Neuronal stem cell (in vitro differentiated cells): ENCODE measurements at regions not wholly inside any gene's neighbourhood (a gene's known extent, or its start where the extent isn't known, plus 50 kb on each side); places are given as distances from the start of the nearest gene placed in this dataset.
A peak's percentile ranks its signal among the peaks of the same experiment; 100 is the strongest.

Experiments used
- DNase-seq: peaks from one replicate; pipeline ENCODE4 v3.0.0-alpha.2; 2013; ENCODE audit warnings: low spot score
- H2AFZ ChIP-seq: one replicate; pipeline ENCODE4 v1.6.1; 2013; ENCODE audit warnings: mild to moderate bottlenecking, low read length, inconsistent platforms
- H2AK5ac ChIP-seq: 2 replicates; pipeline ENCODE4 v1.6.1; 2013; ENCODE audit warnings: low read depth, mild to moderate bottlenecking, inconsistent platforms, low read length, moderate library complexity, mixed read lengths
- H2BK120ac ChIP-seq: 2 replicates; pipeline ENCODE4 v1.6.1; 2013; ENCODE audit warnings: low read depth, mild to moderate bottlenecking, inconsistent platforms, low read length, moderate library complexity, mixed read lengths
- H2BK12ac ChIP-seq: one replicate; pipeline ENCODE4 v1.6.1; 2013; ENCODE audit warnings: low read length, inconsistent platforms
- H2BK15ac ChIP-seq: 2 replicates; pipeline ENCODE4 v1.6.1; 2013; ENCODE audit warnings: mild to moderate bottlenecking, low read length, inconsistent platforms, mixed read lengths
- H2BK5ac ChIP-seq: one replicate; pipeline ENCODE4 v1.6.1; 2013; ENCODE audit warnings: inconsistent platforms, mild to moderate bottlenecking, low read length, moderate library complexity
- H3K14ac ChIP-seq: one replicate; pipeline ENCODE4 v1.6.1; 2013; ENCODE audit warnings: low read length, inconsistent platforms
- H3K18ac ChIP-seq: 2 replicates; pipeline ENCODE4 v1.6.1; 2013; ENCODE audit warnings: low read length, inconsistent platforms
- H3K23ac ChIP-seq: 2 replicates; pipeline ENCODE4 v1.6.1; 2013; ENCODE audit warnings: low read depth, mild to moderate bottlenecking, mixed read lengths, low read length, inconsistent platforms; ENCODE audit not compliant: poor library complexity
- H3K27ac ChIP-seq: replicated peaks from 3 replicates; pipeline ENCODE4 v1.5.1; 2013; ENCODE audit warnings: low read length, inconsistent platforms
- H3K27me3 ChIP-seq, 3 experiments: 2 replicates each; pipeline ENCODE4 v1.6.1; 2013; ENCODE audit warnings: low read length in 3 of 3, mild to moderate bottlenecking in 2 of 3, inconsistent platforms in 1 of 3, low read depth in 1 of 3, mixed read lengths in 1 of 3, moderate library complexity in 1 of 3; ENCODE audit not compliant: control insufficient read depth in 3 of 3, insufficient read depth in 3 of 3
- H3K36me3 ChIP-seq, 2 donors: replicated peaks in 1 of 2; 2 replicates each; pipeline ENCODE4 v1.6.1; 2013; ENCODE audit warnings: low read length in 2 of 2; ENCODE audit not compliant: control insufficient read depth in 2 of 2, insufficient read depth in 2 of 2
- H3K4ac ChIP-seq: 2 replicates; pipeline ENCODE4 v1.6.1; 2013; ENCODE audit warnings: inconsistent platforms, mild to moderate bottlenecking, low read length, moderate library complexity
- H3K4me1 ChIP-seq, 2 donors: 1 replicate in 1 of 2; 2 replicates in 1 of 2; pipeline ENCODE4 v1.6.1; 2013; ENCODE audit warnings: low read length in 2 of 2, low read depth in 1 of 2; ENCODE audit not compliant: control insufficient read depth in 2 of 2, insufficient read depth in 1 of 2
- H3K4me2 ChIP-seq: one replicate; pipeline ENCODE4 v1.6.1; 2013; ENCODE audit warnings: mild to moderate bottlenecking, low read length, inconsistent platforms; ENCODE audit not compliant: insufficient read depth, poor library complexity, severe bottlenecking
- H3K4me3 ChIP-seq, 2 donors: 2 replicates each; pipeline ENCODE4 v1.5.1; 2013; ENCODE audit warnings: low read length in 2 of 2, mild to moderate bottlenecking in 2 of 2, inconsistent platforms in 1 of 2, moderate library complexity in 1 of 2
- H3K79me1 ChIP-seq: one replicate; pipeline ENCODE4 v1.6.1; 2013; ENCODE audit warnings: low read depth, mild to moderate bottlenecking, inconsistent platforms, low read length, moderate library complexity
- H3K9ac ChIP-seq: one replicate; pipeline ENCODE4 v1.6.1; 2013; ENCODE audit warnings: mild to moderate bottlenecking, low read depth, low read length, inconsistent platforms; ENCODE audit not compliant: poor library complexity
- H3K9me3 ChIP-seq, 2 donors: replicated peaks in 1 of 2; 2 replicates each; pipeline versions ENCODE3 to v1.6.1; 2013; ENCODE audit warnings: low read length in 2 of 2, mild to moderate bottlenecking in 2 of 2, inconsistent platforms in 1 of 2, low read depth in 1 of 2, mixed read lengths in 1 of 2, moderate library complexity in 1 of 2; ENCODE audit not compliant: control insufficient read depth in 2 of 2, insufficient read depth in 1 of 2
- H4K8ac ChIP-seq: one replicate; pipeline ENCODE4 v1.6.1; 2013; ENCODE audit warnings: low read depth, mild to moderate bottlenecking, inconsistent platforms, low read length, moderate library complexity
- H4K91ac ChIP-seq: one replicate; pipeline ENCODE4 v1.6.1; 2013; ENCODE audit warnings: low read length, low read depth, mild to moderate bottlenecking, inconsistent platforms; ENCODE audit not compliant: poor library complexity
- WGBS, 2 donors: extraction: QIAGEN DNeasy Blood & Tissue Kit; methylation state at CpG; one replicate each; pipeline ENCODE4 v1.1.7; 2013; ENCODE audit warnings: missing lambda C conversion rate in 2 of 2, mixed read lengths in 1 of 2; ENCODE audit not compliant: insufficient read length in 2 of 2, insufficient replicate concordance in 1 of 2; ENCODE audit errors: extremely low coverage in 2 of 2; 5-methylcytosine and 5-hydroxymethylcytosine counted together

DNA sequence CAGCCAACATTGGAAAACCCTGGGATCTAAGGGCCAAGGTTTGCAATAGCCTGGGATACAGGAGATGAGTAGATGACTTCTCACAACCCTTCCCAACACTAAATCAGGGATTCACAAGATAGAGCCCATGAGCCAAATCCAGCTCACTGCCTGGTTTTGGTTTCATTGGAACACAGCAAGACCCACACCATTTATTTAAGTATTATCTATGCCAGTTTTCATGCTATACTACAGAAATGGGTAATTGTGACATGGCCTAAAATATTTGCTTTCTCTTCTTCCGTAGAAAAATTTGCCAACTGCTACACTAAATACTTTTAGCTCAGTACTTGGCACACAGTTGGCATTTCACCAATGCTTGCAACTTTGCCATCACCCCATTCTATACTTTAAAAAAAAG lies 132.0 kb upstream of the LMCD1 start:
- no peak overlapping the region for H3K4ac ChIP-seq
- H3K14ac ChIP-seq = no peak overlapping the region
- no peak overlapping the region for H4K8ac ChIP-seq
- no peak overlapping the region for H3K27ac ChIP-seq
- H4K91ac ChIP-seq = no peak overlapping the region
- H3K4me1 ChIP-seq = no peaks in the 10 kb centered on the region
- no peak overlapping the region for H3K4me2 ChIP-seq
- no peak for DNase-seq
- no peak overlapping the region for H2AFZ ChIP-seq
- H2BK5ac ChIP-seq = no peak overlapping the region
- no CpG with 5 or more reads among the region's 1 CpG for WGBS, 2 donors
- no peak overlapping the region for H2AK5ac ChIP-seq
- H3K36me3 ChIP-seq = no peaks in the 10 kb centered on the region
- H3K18ac ChIP-seq = no peak overlapping the region
- H3K27me3 ChIP-seq = no peaks in the 10 kb centered on the region
- no peaks in the 10 kb centered on the region for H3K9me3 ChIP-seq
- no peak overlapping the region for H3K9ac ChIP-seq
- H2BK15ac ChIP-seq = no peak overlapping the region
- no peak overlapping the region for H3K4me3 ChIP-seq
- H3K23ac ChIP-seq = no peak overlapping the region
- no peaks in the 10 kb centered on the region for H3K79me1 ChIP-seq
- no peak overlapping the region for H2BK120ac ChIP-seq
- no peak overlapping the region for H2BK12ac ChIP-seq

DNA sequence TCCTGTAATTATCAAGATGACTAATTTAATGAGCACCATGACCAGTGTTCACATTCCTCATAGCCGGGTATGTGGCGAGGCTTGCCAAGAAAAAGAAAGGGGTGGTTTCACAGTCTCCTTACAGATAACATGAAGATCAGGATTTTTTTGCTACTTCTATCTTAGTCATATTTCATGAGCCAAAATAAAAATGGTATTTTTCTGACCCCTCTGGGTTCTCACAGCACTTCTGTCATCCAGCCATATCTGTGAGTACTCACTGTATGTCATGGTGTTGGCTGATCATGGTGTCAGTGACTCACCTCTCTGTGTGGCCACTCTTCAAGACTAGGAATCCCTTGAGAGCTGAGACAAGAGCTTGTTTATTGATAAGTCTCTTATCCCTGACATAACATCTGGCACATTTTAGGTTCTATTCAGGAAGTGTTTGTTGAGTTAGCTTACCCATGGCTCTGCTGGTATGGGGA lies 130.5 kb upstream of the LMCD1 start:
- H3K9me3 ChIP-seq = no peaks in the 10 kb centered on the region

GRCh38 chr3:8371960-8372463 lies 129.6 kb upstream of the LMCD1 start:
- Histone ChIP-seq H3K27me3 (no peaks in the 10 kb centered on the region), H2BK15ac (no peak overlapping the region)
- no CpG with 5 or more reads among the region's 7 CpGs for whole genome bisulfite sequencing, 2 donors

More for the DNA sequence above, 130.5 kb upstream of the LMCD1 start:
- H3K4me1 ChIP-seq = no peaks in the 10 kb centered on the region
- no peak overlapping the region for H3K4me3 ChIP-seq
- H3K36me3 ChIP-seq = no peaks in the 10 kb centered on the region
- H3K4ac ChIP-seq = no peak overlapping the region
- no peak overlapping the region for H3K23ac ChIP-seq
- no peak overlapping the region for H2BK5ac ChIP-seq
- H2BK12ac ChIP-seq = no peak overlapping the region
- no peak overlapping the region for H3K4me2 ChIP-seq
- no peak overlapping the region for H2BK120ac ChIP-seq
- H2AFZ ChIP-seq = no peak overlapping the region
- H4K8ac ChIP-seq = no peak overlapping the region
- H3K14ac ChIP-seq = no peak overlapping the region
- no peak overlapping the region for H4K91ac ChIP-seq
- no CpG with 5 or more reads among the region's 2 CpGs for WGBS, 2 donors
- DNase-seq = no peak
- H3K79me1 ChIP-seq = no peaks in the 10 kb centered on the region
- H2BK15ac ChIP-seq = no peak overlapping the region
- no peak overlapping the region for H3K9ac ChIP-seq
- no peak overlapping the region for H3K18ac ChIP-seq
- H3K27ac ChIP-seq = no peak overlapping the region
- no peak overlapping the region for H2AK5ac ChIP-seq
- no peaks in the 10 kb centered on the region for H3K27me3 ChIP-seq

DNA sequence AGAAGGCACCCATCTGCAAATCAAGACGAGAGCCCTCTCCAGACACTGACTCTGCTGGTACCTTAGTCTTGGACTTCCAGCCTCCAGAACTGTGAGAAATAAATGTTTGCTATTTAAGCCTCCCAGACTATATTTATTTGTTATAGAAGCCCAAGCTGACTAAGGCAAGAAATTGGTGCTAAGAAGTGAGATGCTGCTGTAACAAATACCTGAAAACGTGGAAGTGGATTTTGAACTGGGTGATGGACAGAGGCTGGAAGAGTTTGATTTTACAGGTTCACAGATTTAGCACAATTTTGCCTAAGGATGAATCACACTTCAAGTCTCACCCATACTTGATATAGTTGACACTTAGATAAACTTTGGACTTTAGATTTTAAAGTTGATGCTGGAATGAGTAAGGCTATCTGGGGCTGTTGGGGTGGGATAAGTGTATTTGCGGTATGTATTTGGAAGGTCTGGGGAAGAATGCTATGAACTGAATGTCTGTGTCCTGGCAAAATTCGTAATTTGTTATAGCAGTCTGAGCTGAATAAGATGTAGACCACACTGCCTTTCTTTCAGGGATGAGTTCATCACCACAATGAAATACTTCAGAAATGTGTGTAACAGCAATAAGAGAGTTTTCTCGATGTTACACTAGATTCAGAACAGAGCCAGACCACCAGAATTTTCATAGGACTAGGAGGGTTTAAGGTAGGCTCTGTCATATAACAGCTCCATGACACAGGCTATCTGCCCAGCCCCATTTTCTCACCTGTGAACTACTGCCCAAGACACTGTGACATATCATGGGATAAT lies 120.5 kb upstream of the LMCD1 start:
- 100% methylated on average over 1 of the region's 5 CpGs; no CpG with 5 or more reads in 1 of the 2 donors for WGBS, 2 donors
- no peak overlapping the region for H2BK120ac ChIP-seq
- H3K27me3 ChIP-seq = no peaks in the 10 kb centered on the region
- H3K4me2 ChIP-seq = no peak overlapping the region
- H2AK5ac ChIP-seq = no peak overlapping the region
- no peak overlapping the region for H2BK12ac ChIP-seq
- H2BK5ac ChIP-seq = no peak overlapping the region
- H3K79me1 ChIP-seq = no peaks in the 10 kb centered on the region
- no peak overlapping the region for H3K18ac ChIP-seq
- no peak for DNase-seq
- H3K4me1 ChIP-seq = no peaks in the 10 kb centered on the region
- no peaks in the 10 kb centered on the region for H3K36me3 ChIP-seq
- H3K9ac ChIP-seq = no peak overlapping the region
- no peaks in the 10 kb centered on the region for H3K9me3 ChIP-seq
- no peak overlapping the region for H2AFZ ChIP-seq
- H4K91ac ChIP-seq = no peak overlapping the region
- H3K4me3 ChIP-seq = no peak overlapping the region
- no peak overlapping the region for H3K23ac ChIP-seq
- H2BK15ac ChIP-seq = no peak overlapping the region
- no peak overlapping the region for H4K8ac ChIP-seq
- no peak overlapping the region for H3K14ac ChIP-seq
- no peak overlapping the region for H3K4ac ChIP-seq
- no peak overlapping the region for H3K27ac ChIP-seq

More at GRCh38 chr3:8371960-8372463, 129.6 kb upstream of the LMCD1 start:
- no peak overlapping the region for H3K9ac ChIP-seq
- H2BK5ac ChIP-seq = no peak overlapping the region
- H3K4me2 ChIP-seq = no peak overlapping the region
- no peak overlapping the region for H2BK12ac ChIP-seq
- H3K4me3 ChIP-seq = no peak overlapping the region
- no peak overlapping the region for H2AK5ac ChIP-seq
- no peak overlapping the region for H3K27ac ChIP-seq
- H3K23ac ChIP-seq = no peak overlapping the region
- no peaks in the 10 kb centered on the region for H3K79me1 ChIP-seq
- no peaks in the 10 kb centered on the region for H3K4me1 ChIP-seq
- DNase-seq = no peak
- H2BK120ac ChIP-seq = no peak overlapping the region
- H3K36me3 ChIP-seq = no peaks in the 10 kb centered on the region
- no peak overlapping the region for H4K91ac ChIP-seq
- H3K4ac ChIP-seq = no peak overlapping the region
- peak overlapping the region; percentile 40 for H2AFZ ChIP-seq
- H3K18ac ChIP-seq = peak overlapping the region; percentile 48
- H3K9me3 ChIP-seq = no peaks in the 10 kb centered on the region
- H3K14ac ChIP-seq = no peak overlapping the region
- H4K8ac ChIP-seq = no peak overlapping the region
